Prostate gland (tissue), 2 donors: ENCODE measurements at regions not wholly inside any gene's neighbourhood (a gene's known extent, or its start where the extent isn't known, plus 50 kb on each side); places are given as distances from the start of the nearest gene placed in this dataset.

Source experiments
- DNase-seq: peaks from one replicate; pipeline ENCODE4 v3.0.0-alpha.2; 2019; ENCODE audit warnings: low spot score
- H3K27ac ChIP-seq, 2 donors: fragments of 200-600 bp; sonication (generic); 2 replicates each; pipeline ENCODE4 v1.5.1; 2017 to 2019
- H3K27me3 ChIP-seq: fragments of 200-600 bp; sonication (generic); replicated peaks from 2 replicates; pipeline ENCODE4 v1.5.1; 2019; ENCODE audit not compliant: insufficient read depth
- H3K36me3 ChIP-seq, 2 donors: fragments of 200-600 bp; sonication (generic); 1 replicate in 1 of 2; 2 replicates in 1 of 2; pipeline versions ENCODE4 v1.5.1 to v1.8.1; 2017 to 2019
- H3K4me1 ChIP-seq: fragments of 200-600 bp; sonication (generic); replicated peaks from 2 replicates; pipeline ENCODE4 v1.5.1; 2019
- H3K4me3 ChIP-seq, 2 donors: fragments of 200-600 bp; sonication (generic); 2 replicates each; pipeline ENCODE4 v1.5.1; 2017 to 2019
- H3K9me3 ChIP-seq: fragments of 200-600 bp; sonication (generic); 2 replicates; pipeline ENCODE4 v1.5.1; 2017
- POLR2A ChIP-seq: fragments of 450-650 bp; IDR thresholded peaks from one replicate; pipeline ENCODE4 v1.6.1; 2016; ENCODE audit warnings: antibody characterized with exemption, mild to moderate bottlenecking
- POLR2AphosphoS5 ChIP-seq: sonication (generic); formaldehyde crosslinking; IDR thresholded peaks from one replicate; pipeline ENCODE4 v1.6.1; 2017; ENCODE audit warnings: antibody characterized with exemption
- WGBS: methylation state at CpG from one replicate; pipeline ENCODE4 v1.1.5; 2018; 5-methylcytosine and 5-hydroxymethylcytosine counted together
- intact Hi-C: fragments of 100-400 bp; cut with DNase I; formaldehyde crosslinking; loops from one replicate; pipeline ENCODE4 v1.14.2; 2022
- TF ChIP-seq, protein P1 (sequence below), 4 experiments: fragments of 200-600 bp in 2 of 4; fragments of 450-650 bp in 2 of 4; sonication (generic) in 2 of 4; IDR thresholded peaks; 1 replicate in 3 of 4; 2 replicates in 1 of 4; pipeline ENCODE4 v1.5.1; 2016 to 2019; ENCODE audit warnings: antibody characterized with exemption in 4 of 4, mild to moderate bottlenecking in 2 of 4, moderate library complexity in 2 of 4

- Histone ChIP-seq H3K4me3 (no peak overlapping the region), H3K27ac (no peak overlapping the region), H3K9me3 (no peaks in the 10 kb centered on the region), H3K27me3 (no peaks in the 10 kb centered on the region), H3K36me3 (no peaks in the 10 kb centered on the region), H3K4me1 (no peaks in the 10 kb centered on the region)
- TF ChIP-seq POLR2AphosphoS5 (no peak), POLR2A (no peak)
- TF ChIP-seq, protein P1, sequence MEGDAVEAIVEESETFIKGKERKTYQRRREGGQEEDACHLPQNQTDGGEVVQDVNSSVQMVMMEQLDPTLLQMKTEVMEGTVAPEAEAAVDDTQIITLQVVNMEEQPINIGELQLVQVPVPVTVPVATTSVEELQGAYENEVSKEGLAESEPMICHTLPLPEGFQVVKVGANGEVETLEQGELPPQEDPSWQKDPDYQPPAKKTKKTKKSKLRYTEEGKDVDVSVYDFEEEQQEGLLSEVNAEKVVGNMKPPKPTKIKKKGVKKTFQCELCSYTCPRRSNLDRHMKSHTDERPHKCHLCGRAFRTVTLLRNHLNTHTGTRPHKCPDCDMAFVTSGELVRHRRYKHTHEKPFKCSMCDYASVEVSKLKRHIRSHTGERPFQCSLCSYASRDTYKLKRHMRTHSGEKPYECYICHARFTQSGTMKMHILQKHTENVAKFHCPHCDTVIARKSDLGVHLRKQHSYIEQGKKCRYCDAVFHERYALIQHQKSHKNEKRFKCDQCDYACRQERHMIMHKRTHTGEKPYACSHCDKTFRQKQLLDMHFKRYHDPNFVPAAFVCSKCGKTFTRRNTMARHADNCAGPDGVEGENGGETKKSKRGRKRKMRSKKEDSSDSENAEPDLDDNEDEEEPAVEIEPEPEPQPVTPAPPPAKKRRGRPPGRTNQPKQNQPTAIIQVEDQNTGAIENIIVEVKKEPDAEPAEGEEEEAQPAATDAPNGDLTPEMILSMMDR (IDR thresholded peaks at IDR 0.05) = no peak
- DNase-seq = no peak
- intact Hi-C loops = no loop called here
- 57% methylated on average over 5 of the region's 5 CpGs for WGBS
Observed at GRCh38 chr2:79393107-79393685, 119.7 kb upstream of the CTNNA2 start.

GRCh38 chr2:79389481-79389880 is 123.4 kb upstream of the CTNNA2 start:
- no peaks in the 10 kb centered on the region for H3K36me3 ChIP-seq
- no peaks in the 10 kb centered on the region for H3K27me3 ChIP-seq
- H3K4me3 ChIP-seq = no peak overlapping the region
- no peak for DNase-seq
- no peak overlapping the region for H3K27ac ChIP-seq
- TF ChIP-seq POLR2AphosphoS5 = no peak
- TF ChIP-seq, protein P1 (IDR thresholded peaks at IDR 0.05) = no peak
- no peak for TF ChIP-seq POLR2A
- no peaks in the 10 kb centered on the region for H3K9me3 ChIP-seq
- intact Hi-C loops = no loop called here
- WGBS = 73% methylated on average over 3 of the region's 3 CpGs
- H3K4me1 ChIP-seq = no peaks in the 10 kb centered on the region

DNA sequence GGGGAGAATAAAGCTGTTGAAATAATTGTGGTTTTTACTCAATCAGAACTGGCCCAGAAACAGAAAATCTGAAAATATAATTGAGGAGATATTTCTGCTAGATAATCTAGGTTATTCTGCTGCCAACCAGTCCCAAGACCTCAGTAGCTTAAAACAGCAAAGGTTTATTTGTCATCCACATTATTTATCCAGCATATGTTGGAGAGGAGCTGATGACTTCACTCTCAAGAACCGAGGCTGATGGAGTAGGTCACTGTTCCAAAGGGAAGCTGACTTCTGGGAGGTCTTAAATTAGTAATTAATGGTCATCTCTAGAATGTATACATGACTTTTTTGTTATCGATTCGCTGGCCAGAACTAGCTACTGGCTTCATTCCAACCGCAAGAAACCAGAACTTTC is 124.8 kb upstream of the CTNNA2 start:
- H3K36me3 ChIP-seq = no peaks in the 10 kb centered on the region
- intact Hi-C loops = no loop called here
- H3K9me3 ChIP-seq = no peaks in the 10 kb centered on the region
- H3K4me1 ChIP-seq = no peaks in the 10 kb centered on the region
- H3K4me3 ChIP-seq = no peak overlapping the region
- no peaks in the 10 kb centered on the region for H3K27me3 ChIP-seq
- no peak for DNase-seq
- TF ChIP-seq POLR2A (no peak), POLR2AphosphoS5 (no peak)
- TF ChIP-seq, protein P1 (IDR thresholded peaks at IDR 0.05) = no peak
- H3K27ac ChIP-seq = no peak overlapping the region
- 83% methylated on average over 4 of the region's 4 CpGs for WGBS

DNA sequence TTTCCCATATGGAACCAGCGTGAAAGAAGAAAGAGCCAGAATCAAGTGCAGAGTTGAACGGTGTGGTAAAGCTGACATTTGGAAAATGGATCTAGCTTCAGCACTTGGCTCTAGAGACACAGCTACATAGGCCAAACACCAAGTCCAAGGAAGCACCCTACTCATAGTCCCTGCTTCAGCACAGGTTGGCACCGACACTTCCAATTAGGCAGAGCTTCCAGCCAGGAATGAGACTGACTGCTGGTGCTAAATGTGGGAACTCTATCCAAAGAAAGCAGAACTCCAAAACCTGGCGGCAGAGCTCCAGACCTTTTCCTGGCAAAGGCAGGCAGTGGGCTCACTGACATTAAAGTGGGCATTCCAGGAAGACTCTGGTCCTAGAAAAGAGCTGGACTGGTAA is 125.4 kb upstream of the CTNNA2 start:
- no peaks in the 10 kb centered on the region for H3K9me3 ChIP-seq
- no peak for DNase-seq
- WGBS = 94% methylated on average over 4 of the region's 4 CpGs
- H3K36me3 ChIP-seq = no peaks in the 10 kb centered on the region
- no peaks in the 10 kb centered on the region for H3K27me3 ChIP-seq
- H3K27ac ChIP-seq = no peak overlapping the region
- TF ChIP-seq, protein P1 (IDR thresholded peaks at IDR 0.05) = no peak
- TF ChIP-seq POLR2AphosphoS5 = no peak
- no peak for TF ChIP-seq POLR2A
- intact Hi-C loops = no loop called here
- H3K4me3 ChIP-seq = no peak overlapping the region
- H3K4me1 ChIP-seq = no peaks in the 10 kb centered on the region

DNA sequence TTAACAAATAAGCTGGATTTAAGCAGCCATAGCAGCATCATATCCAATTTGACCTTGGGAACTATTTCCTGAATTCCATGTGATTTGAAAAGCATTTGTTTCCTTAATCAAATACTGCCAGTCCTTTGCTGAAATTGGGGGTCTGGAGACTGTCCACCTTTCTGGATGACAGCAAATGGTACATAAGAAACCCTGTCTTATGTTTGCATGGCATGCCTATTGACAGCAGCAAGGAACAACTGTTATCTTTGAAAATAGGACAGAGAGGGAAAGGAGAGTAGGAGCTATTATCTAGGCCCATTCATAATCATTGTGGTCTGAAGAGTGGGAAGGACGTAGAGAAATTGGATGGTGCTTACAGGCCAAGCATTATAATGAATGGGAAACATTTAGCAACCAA is 129.2 kb upstream of the CTNNA2 start:
- Histone ChIP-seq H3K36me3 (no peaks in the 10 kb centered on the region), H3K9me3 (no peaks in the 10 kb centered on the region), H3K4me3 (no peak overlapping the region), H3K27ac (no peak overlapping the region), H3K4me1 (no peaks in the 10 kb centered on the region), H3K27me3 (no peaks in the 10 kb centered on the region)
- WGBS = 69% methylated on average over 1 of the region's 1 CpG
- TF ChIP-seq, protein P1 (IDR thresholded peaks at IDR 0.05) = no peak
- no peak for TF ChIP-seq POLR2A
- TF ChIP-seq POLR2AphosphoS5 = no peak
- no peak for DNase-seq
- intact Hi-C loops = no loop called here
